Thyroid gland (tissue), 4 donors: ENCODE measurements at regions not wholly inside any gene's neighbourhood (a gene's known extent, or its start where the extent isn't known, plus 50 kb on each side); places are given as distances from the start of the nearest gene placed in this dataset.

ENCODE experiments used
- DNase-seq, 2 donors: peaks; one replicate each; pipeline ENCODE4 v3.0.0-alpha.2; 2019
- H3K27ac ChIP-seq, 3 donors: fragments of 200-600 bp; sonication (generic); 1 replicate in 2 of 3; 2 replicates in 1 of 3; pipeline ENCODE4 v1.5.1; 2016 to 2019; ENCODE audit warnings: mild to moderate bottlenecking in 1 of 3, moderate library complexity in 1 of 3
- H3K27me3 ChIP-seq: fragments of 200-600 bp; sonication (generic); one replicate; pipeline ENCODE4 v1.5.1; 2019
- H3K36me3 ChIP-seq, 2 donors: fragments of 200-600 bp; sonication (generic); one replicate each; pipeline ENCODE4 v1.5.1; 2016 to 2019
- H3K4me1 ChIP-seq, 2 donors: fragments of 200-600 bp; sonication (generic); one replicate each; pipeline ENCODE4 v1.5.1; 2017 to 2019
- H3K4me3 ChIP-seq, 3 donors: fragments of 200-600 bp; sonication (generic); replicated peaks in 1 of 3; 1 replicate in 2 of 3; 2 replicates in 1 of 3; pipeline ENCODE4 v1.5.1; 2016; ENCODE audit warnings: mild to moderate bottlenecking in 1 of 3
- H3K9me3 ChIP-seq: fragments of 200-600 bp; sonication (generic); one replicate; pipeline ENCODE4 v1.5.1; 2017
- CTCF ChIP-seq, 6 experiments: fragments of 200-600 bp in 3 of 6; fragments of 450-650 bp in 3 of 6; sonication (generic) in 3 of 6; IDR thresholded peaks; one replicate each; pipeline ENCODE4 v1.5.1; 2016 to 2019; ENCODE audit warnings: antibody characterized with exemption in 6 of 6, mild to moderate bottlenecking in 2 of 6, inconsistent platforms in 1 of 6, moderate library complexity in 1 of 6
- POLR2A ChIP-seq, 2 donors: fragments of 450-650 bp; IDR thresholded peaks; one replicate each; pipeline ENCODE4 v1.6.1; 2017; ENCODE audit warnings: antibody characterized with exemption in 2 of 2, mild to moderate bottlenecking in 2 of 2, moderate library complexity in 1 of 2
- WGBS, 2 donors: methylation state at CpG; one replicate each; pipeline ENCODE4 v1.1.5; 2017; 5-methylcytosine and 5-hydroxymethylcytosine counted together
- intact Hi-C: fragments of 100-400 bp; cut with DNase I; formaldehyde crosslinking; loops from one replicate; pipeline ENCODE4 v1.15.1; 2023

GRCh38 chr5:17398866-17399835 is 98.9 kb upstream of the TAF11L2 start:
- H3K27ac ChIP-seq, result no peak overlapping the region
- peaks cover 0 to 4% of the 10 kb centered on the region in 2 donors for H3K4me1 ChIP-seq
- 75 to 85% methylated on average over 7 of the region's 7 CpGs for WGBS, 2 donors
- no peaks in the 10 kb centered on the region for H3K9me3 ChIP-seq
- TF ChIP-seq POLR2A (IDR thresholded peaks at IDR 0.05) (no peak), CTCF (IDR thresholded peaks at IDR 0.05) (no peak)
- H3K27me3 ChIP-seq, result no peaks in the 10 kb centered on the region
- no peak overlapping the region for H3K4me3 ChIP-seq
- no peak for DNase-seq
- no peaks in the 10 kb centered on the region for H3K36me3 ChIP-seq
- intact Hi-C loops, result no loop called here

- TF ChIP-seq CTCF (IDR thresholded peaks at IDR 0.05) (no peak), POLR2A (IDR thresholded peaks at IDR 0.05) (no peak)
- 80 to 82% methylated on average over 3 of the region's 3 CpGs for WGBS, 2 donors
- peaks cover 0 to 4% of the 10 kb centered on the region in 2 donors for H3K4me1 ChIP-seq
- no peak overlapping the region for H3K4me3 ChIP-seq
- no peaks in the 10 kb centered on the region for H3K27me3 ChIP-seq
- no peaks in the 10 kb centered on the region for H3K9me3 ChIP-seq
- H3K36me3 ChIP-seq, result no peaks in the 10 kb centered on the region
- no peak for DNase-seq
- intact Hi-C loops, result no loop called here
- no peak overlapping the region for H3K27ac ChIP-seq
Observed at GRCh38 chr5:17399931-17400330, 98.1 kb upstream of the TAF11L2 start.

GRCh38 chr5:17400724-17401469 is 97.1 kb upstream of the TAF11L2 start:
- H3K27me3 ChIP-seq, result no peaks in the 10 kb centered on the region
- peaks cover 0 to 4% of the 10 kb centered on the region in 2 donors for H3K4me1 ChIP-seq
- TF ChIP-seq CTCF (IDR thresholded peaks at IDR 0.05) (no peak), POLR2A (IDR thresholded peaks at IDR 0.05) (no peak)
- 57 to 59% methylated on average over 11 of the region's 11 CpGs for WGBS, 2 donors
- H3K27ac ChIP-seq, result no peak overlapping the region
- intact Hi-C loops, result no loop called here
- H3K4me3 ChIP-seq, result no peak overlapping the region
- no peaks in the 10 kb centered on the region for H3K9me3 ChIP-seq
- no peak for DNase-seq
- no peaks in the 10 kb centered on the region for H3K36me3 ChIP-seq

GRCh38 chr5:17401470-17402288 is 96.4 kb upstream of the TAF11L2 start:
- H3K27ac ChIP-seq, result no peak overlapping the region
- H3K4me1 ChIP-seq, result peaks cover 0 to 4% of the 10 kb centered on the region in 2 donors
- no peak for DNase-seq
- no peaks in the 10 kb centered on the region for H3K27me3 ChIP-seq
- H3K4me3 ChIP-seq, result no peak overlapping the region
- H3K9me3 ChIP-seq, result no peaks in the 10 kb centered on the region
- TF ChIP-seq CTCF (IDR thresholded peaks at IDR 0.05) (no peak), POLR2A (IDR thresholded peaks at IDR 0.05) (no peak)
- WGBS, 2 donors, result 52 to 58% methylated on average over 9 of the region's 9 CpGs
- intact Hi-C loops, result no loop called here
- no peaks in the 10 kb centered on the region for H3K36me3 ChIP-seq
